HCT116 (cell line): ENCODE measurements at regions not wholly inside any gene's neighbourhood (a gene's known extent, or its start where the extent isn't known, plus 50 kb on each side); places are given as distances from the start of the nearest gene placed in this dataset.

Source experiments
- CTCF ChIP-seq, 3 experiments: fragments of 200-600 bp in 1 of 3; sonication (generic) in 1 of 3; IDR thresholded peaks in 2 of 3; conservative IDR thresholded peaks in 1 of 3; 2 replicates each; pipeline ENCODE4 v1.5.1; 2012 to 2017; ENCODE audit warnings: low read depth in 2 of 3, low read length in 2 of 3, antibody characterized with exemption in 1 of 3, borderline replicate concordance in 1 of 3, control low read depth in 1 of 3, mild to moderate bottlenecking in 1 of 3, mixed read lengths in 1 of 3, mixed run types in 1 of 3, moderate library complexity in 1 of 3; ENCODE audit not compliant: insufficient read depth in 1 of 3
- SRF ChIP-seq: IDR thresholded peaks from 2 replicates; pipeline ENCODE4 v1.6.1; 2012; ENCODE audit warnings: low read depth

GRCh38 chr9:135335691-135336181 lies 143.8 kb upstream of the PPP1R26 start:
- no peak for TF ChIP-seq CTCF (IDR thresholded peaks at IDR 0.05 in 2 of 3, conservative IDR thresholded peaks at IDR 0.05 in 1 of 3; ENCODE audit: borderline replicate concordance in 1 of 3, insufficient read depth in 1 of 3, low read depth in 2 of 3, low read length in 2 of 3)
- TF ChIP-seq SRF: no peak
